Naive thymus-derived CD4-positive, alpha-beta T cell (primary cell): ENCODE measurements at regions not wholly inside any gene's neighbourhood (a gene's known extent, or its start where the extent isn't known, plus 50 kb on each side); places are given as distances from the start of the nearest gene placed in this dataset.

Experiments used
- ATAC-seq: fragments of 150-1000 bp; cut with Tn5 transposase; 2 replicates; pipeline ENCODE4 v1.10.0; 2021; ENCODE audit warnings: mild to moderate bottlenecking, moderate library complexity
- CTCF ChIA-PET: fragments of 350-600 bp; sonication (Branson Sonifier 250); formaldehyde crosslinking; loops from one replicate; lab custom pipeline; 2021; ENCODE audit warnings: antibody characterized with exemption; lab: Charles Lee
- POLR2A ChIA-PET: fragments of 350-600 bp; sonication (Branson Sonifier 250); formaldehyde crosslinking; loops from one replicate; lab custom pipeline; 2021; ENCODE audit warnings: antibody characterized with exemption, inconsistent platforms; lab: Charles Lee
- DNase-seq, 9 donors: peaks; one replicate each; pipeline versions ENCODE4 v3.0.0 to v3.0.0-alpha.2; 2020 to 2022; ENCODE audit warnings: mixed read lengths in 1 of 9
- H3K27ac ChIP-seq: one replicate; pipeline ENCODE4 v1.7.0; 2013; ENCODE audit warnings: mild to moderate bottlenecking, low read depth, low read length, moderate library complexity
- H3K27me3 ChIP-seq, 2 donors: one replicate each; pipeline ENCODE4 v1.7.0; 2013; ENCODE audit warnings: low read length in 2 of 2, mild to moderate bottlenecking in 2 of 2, moderate library complexity in 2 of 2; ENCODE audit not compliant: control insufficient read depth in 2 of 2, insufficient read depth in 2 of 2
- H3K36me3 ChIP-seq, 3 experiments: 1 replicate in 2 of 3; 2 replicates in 1 of 3; pipeline ENCODE4 v1.7.0; 2013; ENCODE audit warnings: low read length in 3 of 3, mild to moderate bottlenecking in 3 of 3, moderate library complexity in 1 of 3; ENCODE audit not compliant: insufficient read depth in 3 of 3, control insufficient read depth in 2 of 3
- H3K4me1 ChIP-seq, 2 donors: one replicate each; pipeline ENCODE4 v1.7.0; 2013; ENCODE audit warnings: low read length in 2 of 2, mild to moderate bottlenecking in 2 of 2, moderate library complexity in 1 of 2; ENCODE audit not compliant: control insufficient read depth in 2 of 2, insufficient read depth in 2 of 2
- H3K4me3 ChIP-seq: 2 replicates; pipeline ENCODE4 v1.7.0; 2013; ENCODE audit warnings: mild to moderate bottlenecking, low read length
- H3K9me3 ChIP-seq, 3 experiments: 1 replicate in 2 of 3; 2 replicates in 1 of 3; pipeline ENCODE4 v1.7.0; 2013; ENCODE audit warnings: low read length in 3 of 3; ENCODE audit not compliant: control insufficient read depth in 2 of 3
- H3K27ac Mint-ChIP-seq, 9 donors: one replicate each; pipeline ENCODE4 v1.8.0; 2020 to 2022; ENCODE audit warnings: mixed read lengths in 9 of 9, mild to moderate bottlenecking in 8 of 9, moderate library complexity in 5 of 9, inconsistent platforms in 2 of 9
- H3K27me3 Mint-ChIP-seq, 5 donors: one replicate each; pipeline ENCODE4 v1.8.0; 2021 to 2022; ENCODE audit warnings: mixed read lengths in 5 of 5, mild to moderate bottlenecking in 1 of 5
- H3K36me3 Mint-ChIP-seq, 5 donors: one replicate each; pipeline ENCODE4 v1.8.0; 2020 to 2022; ENCODE audit warnings: mixed read lengths in 5 of 5, mild to moderate bottlenecking in 3 of 5, inconsistent platforms in 1 of 5
- H3K4me1 Mint-ChIP-seq, 7 donors: one replicate each; pipeline ENCODE4 v1.8.0; 2020 to 2022; ENCODE audit warnings: mixed read lengths in 7 of 7, mild to moderate bottlenecking in 3 of 7, inconsistent platforms in 1 of 7
- H3K4me3 Mint-ChIP-seq, 10 donors: one replicate each; pipeline ENCODE4 v1.8.0; 2020 to 2022; ENCODE audit warnings: mild to moderate bottlenecking in 10 of 10, mixed read lengths in 10 of 10, moderate library complexity in 6 of 10, inconsistent platforms in 2 of 10
- H3K9me3 Mint-ChIP-seq, 11 donors: one replicate each; pipeline ENCODE4 v1.8.0; 2020 to 2022; ENCODE audit warnings: mixed read lengths in 11 of 11, mild to moderate bottlenecking in 4 of 11, inconsistent platforms in 1 of 11, moderate library complexity in 1 of 11
- intact Hi-C, 2 donors: fragments of 100-400 bp; cut with micrococcal nuclease; formaldehyde crosslinking; loops; one replicate each; pipeline ENCODE4 v1.15.1; 2023

DNA sequence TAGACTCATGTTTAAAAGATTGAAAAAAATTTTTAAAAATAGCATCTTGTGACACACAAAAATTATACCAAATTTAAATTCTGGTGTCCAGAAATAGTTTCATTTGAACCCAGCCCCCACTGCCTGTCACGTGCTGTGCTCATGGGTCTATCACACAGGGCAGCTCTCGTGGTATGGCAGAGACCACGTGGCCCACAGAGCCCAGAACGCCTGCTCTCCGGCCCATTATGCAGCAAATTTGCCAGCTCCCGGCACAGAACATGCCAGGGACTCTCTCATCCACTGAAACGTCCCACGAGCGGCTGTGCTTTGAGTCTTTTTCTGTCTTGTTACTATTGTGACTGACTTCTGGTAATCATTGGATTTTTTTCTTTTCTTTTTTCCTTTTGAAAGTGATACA is 224.3 kb downstream of the TTLL2 start:
- H3K9me3 Mint-ChIP-seq = peaks cover 0 to 3% (median 0%) of the 10 kb centered on the region in 11 donors
- H3K36me3 ChIP-seq = no peaks in the 10 kb centered on the region
- ChIA-PET POLR2A (no interaction called here), CTCF (no interaction called here)
- H3K27ac ChIP-seq = no peak overlapping the region
- H3K36me3 Mint-ChIP-seq = no peaks in the 10 kb centered on the region
- peaks cover 0 to 5% (median 0%) of the 10 kb centered on the region in 7 donors for H3K4me1 Mint-ChIP-seq
- H3K27ac Mint-ChIP-seq = no peak overlapping the region
- no peak overlapping the region for H3K4me3 Mint-ChIP-seq
- no peak for ATAC-seq
- H3K4me3 ChIP-seq = no peak overlapping the region
- no peaks in the 10 kb centered on the region for H3K9me3 ChIP-seq
- peaks cover 0 to 5% (median 0%) of the 10 kb centered on the region in 5 donors for H3K27me3 Mint-ChIP-seq
- no peaks in the 10 kb centered on the region for H3K4me1 ChIP-seq
- DNase-seq = no peak
- H3K27me3 ChIP-seq = no peaks in the 10 kb centered on the region
- intact Hi-C loops = no loop called here

DNA sequence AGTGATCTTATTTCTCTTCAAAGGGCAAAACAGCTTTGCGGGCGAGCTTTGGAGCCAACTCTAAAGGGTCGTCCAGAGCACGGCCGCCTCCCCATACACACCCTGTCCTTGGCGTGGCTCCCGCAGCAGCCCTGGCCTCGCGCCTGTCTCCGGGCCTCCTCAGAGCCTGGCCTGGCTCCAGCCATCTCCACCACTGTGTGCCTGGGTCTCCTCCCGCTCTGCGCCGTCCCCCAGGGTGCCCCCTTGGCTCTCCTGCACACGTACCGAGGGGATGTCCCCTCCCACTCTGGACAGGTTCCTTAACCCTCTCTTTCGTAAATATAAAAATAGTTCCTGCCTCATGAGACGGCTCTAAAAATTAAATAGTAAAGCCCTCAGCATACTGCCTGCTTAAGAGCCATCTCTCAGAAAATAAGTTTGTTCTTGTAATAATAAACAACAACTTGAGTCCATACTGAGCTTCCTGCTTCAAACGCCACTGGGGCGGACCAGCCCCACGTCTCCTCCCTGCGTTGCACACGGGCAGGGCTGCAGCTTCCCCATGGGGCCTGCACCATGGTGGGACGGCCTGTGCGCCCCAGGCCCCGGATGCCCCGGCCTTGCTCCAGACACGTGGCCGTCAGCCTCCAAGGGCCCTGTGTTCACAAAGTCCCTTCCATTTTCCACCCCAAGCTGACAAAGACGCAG is 226.2 kb downstream of the TTLL2 start:
- ChIA-PET CTCF (no interaction called here), POLR2A (no interaction called here)
- H3K4me3 Mint-ChIP-seq = no peak overlapping the region
- H3K36me3 Mint-ChIP-seq = peaks cover 0 to 4% (median 0%) of the 10 kb centered on the region in 5 donors
- H3K4me3 ChIP-seq = no peak overlapping the region
- intact Hi-C loops = no loop called here
- H3K4me1 ChIP-seq = no peaks in the 10 kb centered on the region
- peaks cover 0 to 5% (median 0%) of the 10 kb centered on the region in 5 donors for H3K27me3 Mint-ChIP-seq
- H3K27ac ChIP-seq = no peak overlapping the region
- DNase-seq (no peak), ATAC-seq (no peak)
- H3K27ac Mint-ChIP-seq = no peak overlapping the region
- peaks cover 0 to 7% (median 0%) of the 10 kb centered on the region in 3 experiments for H3K9me3 ChIP-seq
- peaks cover 0 to 5% (median 0%) of the 10 kb centered on the region in 7 donors for H3K4me1 Mint-ChIP-seq
- no peaks in the 10 kb centered on the region for H3K27me3 ChIP-seq
- no peaks in the 10 kb centered on the region for H3K36me3 ChIP-seq
- H3K9me3 Mint-ChIP-seq = peaks cover 2 to 20% (median 6%) of the 10 kb centered on the region in 11 donors

DNA sequence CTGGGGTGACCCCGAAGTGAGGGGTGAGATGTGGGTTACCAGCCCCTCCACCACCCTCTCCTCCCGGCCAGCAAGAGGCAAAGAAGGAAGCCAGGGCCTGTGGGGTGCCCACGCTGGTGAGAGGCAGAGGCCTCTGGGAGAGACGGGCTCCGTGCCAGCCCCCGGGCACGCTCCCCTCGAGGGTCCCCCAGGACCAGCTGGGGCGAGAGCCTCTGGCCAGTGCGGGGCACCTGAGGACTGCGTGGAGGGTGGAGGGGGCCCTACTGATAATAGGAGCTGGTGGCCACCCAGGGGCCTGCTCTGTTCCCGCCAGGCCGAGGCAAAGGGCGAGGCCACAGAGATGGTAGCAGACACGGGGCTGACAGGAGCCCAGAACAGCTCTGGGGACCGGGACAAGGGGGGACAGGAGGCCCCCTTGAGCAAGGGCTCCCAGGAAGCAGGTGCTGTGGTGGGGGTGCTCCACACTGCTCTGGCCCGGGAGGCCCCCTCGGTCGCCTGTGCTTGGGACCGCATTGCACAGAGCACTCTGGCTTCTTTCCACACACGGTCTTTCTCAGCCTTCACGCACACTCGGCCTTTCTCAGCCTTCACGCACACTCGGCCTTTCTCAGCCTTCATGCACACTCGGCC is 226.9 kb downstream of the TTLL2 start:
- peaks cover 4 to 25% (median 9%) of the 10 kb centered on the region in 11 donors for H3K9me3 Mint-ChIP-seq
- Histone ChIP-seq H3K27ac (no peak overlapping the region), H3K27me3 (no peaks in the 10 kb centered on the region), H3K4me1 (no peaks in the 10 kb centered on the region), H3K4me3 (no peak overlapping the region), H3K36me3 (no peaks in the 10 kb centered on the region), H3K9me3 (peaks cover 0 to 7% (median 0%) of the 10 kb centered on the region in 3 experiments)
- DNase-seq = no peak
- H3K27ac Mint-ChIP-seq = no peak overlapping the region
- H3K4me1 Mint-ChIP-seq = peaks cover 0 to 5% (median 0%) of the 10 kb centered on the region in 7 donors
- no peak overlapping the region for H3K4me3 Mint-ChIP-seq
- H3K36me3 Mint-ChIP-seq = peaks cover 0 to 9% (median 0%) of the 10 kb centered on the region in 5 donors
- ChIA-PET CTCF (no interaction called here), POLR2A (no interaction called here)
- peaks cover 0 to 5% (median 0%) of the 10 kb centered on the region in 5 donors for H3K27me3 Mint-ChIP-seq
- intact Hi-C loops = no loop called here
- ATAC-seq = peak; percentile 35

DNA sequence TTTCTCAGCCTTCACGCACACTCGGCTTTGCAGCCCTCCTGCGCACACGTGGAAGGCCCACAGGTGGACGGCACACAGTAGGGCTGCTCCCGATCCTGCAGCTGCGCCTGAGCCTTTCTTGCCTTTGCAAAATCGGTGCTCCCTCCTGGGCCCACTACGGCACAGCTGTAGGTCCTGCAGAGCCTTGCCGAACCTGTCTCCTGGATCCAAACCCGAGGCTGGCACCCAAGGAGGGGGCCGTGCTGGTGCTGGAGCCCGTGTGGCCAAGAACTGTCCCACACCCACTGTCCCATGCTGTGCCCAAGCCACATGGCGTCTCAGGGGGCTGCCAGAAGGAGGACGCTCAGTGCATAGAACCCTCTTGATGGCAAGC is 227.4 kb downstream of the TTLL2 start:
- no peak overlapping the region for H3K4me3 ChIP-seq
- POLR2A ChIA-PET = no interaction called here

DNA sequence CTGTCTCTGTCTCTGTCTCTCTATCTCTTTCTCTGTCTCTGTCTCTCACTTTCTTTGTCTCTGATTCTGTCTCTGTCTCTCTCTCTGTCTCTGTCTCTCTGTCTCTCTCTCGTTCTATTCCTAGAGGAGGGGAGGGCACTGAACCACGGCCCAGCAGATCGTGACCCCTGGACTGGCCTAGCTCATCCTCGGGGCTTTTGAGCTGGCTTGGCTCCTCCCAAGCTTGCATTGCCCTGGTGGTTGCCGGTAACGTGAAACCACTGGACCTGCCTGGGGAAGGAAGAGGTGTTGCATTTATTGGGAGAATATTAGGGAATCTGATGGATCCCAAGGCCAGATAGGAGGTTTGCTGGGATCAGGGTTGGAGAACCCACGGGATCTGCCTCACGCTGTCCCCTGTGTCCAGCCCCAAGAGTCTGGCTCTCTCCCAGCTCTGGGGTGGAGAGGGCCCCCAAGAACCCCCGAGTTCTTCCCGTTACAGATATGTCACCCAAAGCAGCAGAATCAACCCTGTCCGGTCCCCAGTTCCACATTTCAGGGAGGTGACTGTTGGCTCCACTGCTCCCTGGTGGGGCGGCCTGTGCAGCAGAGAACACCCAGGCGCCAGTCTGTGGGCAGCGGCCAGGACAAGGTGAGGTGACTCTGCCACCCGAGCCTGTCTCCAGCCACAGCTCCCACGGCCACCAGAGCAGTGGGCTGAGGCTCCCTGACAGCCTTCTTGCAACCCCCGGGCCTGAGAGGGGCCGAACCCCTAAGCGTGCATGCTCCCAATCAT is 228.3 kb downstream of the TTLL2 start:
- Mint-ChIP-seq H3K27ac (no peak overlapping the region), H3K4me3 (no peak overlapping the region), H3K4me1 (no peaks in the 10 kb centered on the region), H3K9me3 (peaks cover 4 to 34% (median 12%) of the 10 kb centered on the region in 11 donors), H3K27me3 (peaks cover 0 to 5% (median 0%) of the 10 kb centered on the region in 5 donors), H3K36me3 (peaks cover 0 to 9% (median 0%) of the 10 kb centered on the region in 5 donors)
- no peak overlapping the region for H3K4me3 ChIP-seq
- no peaks in the 10 kb centered on the region for H3K36me3 ChIP-seq
- peaks cover 0 to 7% (median 0%) of the 10 kb centered on the region in 3 experiments for H3K9me3 ChIP-seq
- intact Hi-C loops = no loop called here
- H3K4me1 ChIP-seq = no peaks in the 10 kb centered on the region
- H3K27me3 ChIP-seq = no peaks in the 10 kb centered on the region
- H3K27ac ChIP-seq = no peak overlapping the region
- ChIA-PET POLR2A (no interaction called here), CTCF (no interaction called here)
- ATAC-seq (no peak), DNase-seq (no peak)

More for the DNA sequence above, 227.4 kb downstream of the TTLL2 start:
- Mint-ChIP-seq H3K27me3 (peaks cover 0 to 5% (median 0%) of the 10 kb centered on the region in 5 donors), H3K36me3 (peaks cover 0 to 9% (median 0%) of the 10 kb centered on the region in 5 donors), H3K4me3 (no peak overlapping the region), H3K27ac (no peak overlapping the region), H3K4me1 (peaks cover 0 to 5% (median 0%) of the 10 kb centered on the region in 7 donors), H3K9me3 (peaks cover 4 to 30% (median 11%) of the 10 kb centered on the region in 11 donors)
- DNase-seq = no peak
- H3K27me3 ChIP-seq = no peaks in the 10 kb centered on the region
- intact Hi-C loops = no loop called here
- no peak overlapping the region for H3K27ac ChIP-seq
- peak; percentile 26 for ATAC-seq
- H3K4me1 ChIP-seq = no peaks in the 10 kb centered on the region
- CTCF ChIA-PET = no interaction called here
- H3K36me3 ChIP-seq = no peaks in the 10 kb centered on the region
- H3K9me3 ChIP-seq = peaks cover 0 to 7% (median 0%) of the 10 kb centered on the region in 3 experiments

DNA sequence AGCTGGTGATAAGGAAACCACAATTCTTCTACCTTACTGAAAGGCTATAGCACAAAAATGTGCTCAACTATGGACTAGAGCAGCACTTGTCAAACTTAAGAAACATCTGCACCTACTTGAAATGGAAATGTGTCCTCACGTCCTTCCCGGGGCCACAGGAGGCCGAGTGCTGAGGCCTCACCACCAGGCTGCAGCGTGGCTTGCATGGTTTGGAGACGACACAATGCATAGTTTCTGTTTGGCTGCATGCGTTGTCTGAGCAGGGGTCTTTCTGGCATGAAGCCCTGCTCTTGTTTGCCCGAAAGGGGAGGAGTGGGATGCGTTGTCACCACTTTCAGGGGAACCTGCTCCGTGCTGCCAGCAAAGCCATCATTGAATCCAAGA is 228.8 kb downstream of the TTLL2 start:
- Mint-ChIP-seq H3K27me3 (peaks cover 0 to 5% (median 0%) of the 10 kb centered on the region in 5 donors), H3K9me3 (peaks cover 5 to 34% (median 12%) of the 10 kb centered on the region in 11 donors), H3K4me1 (no peaks in the 10 kb centered on the region), H3K4me3 (no peak overlapping the region), H3K36me3 (peaks cover 0 to 9% (median 0%) of the 10 kb centered on the region in 5 donors), H3K27ac (no peak overlapping the region)
- ChIA-PET CTCF (no interaction called here), POLR2A (no interaction called here)
- Histone ChIP-seq H3K4me1 (no peaks in the 10 kb centered on the region), H3K27me3 (no peaks in the 10 kb centered on the region), H3K27ac (no peak overlapping the region), H3K9me3 (peaks cover 0 to 7% (median 0%) of the 10 kb centered on the region in 3 experiments), H3K36me3 (no peaks in the 10 kb centered on the region), H3K4me3 (no peak overlapping the region)
- ATAC-seq = no peak
- DNase-seq = no peak
- intact Hi-C loops = no loop called here
